Endodermal cell (in vitro differentiated cells): ENCODE measurements at regions not wholly inside any gene's neighbourhood (a gene's known extent, or its start where the extent isn't known, plus 50 kb on each side); places are given as distances from the start of the nearest gene placed in this dataset.

Experiments used
- DNase-seq: peaks from one replicate; pipeline ENCODE4 v3.0.0-alpha.2; 2017
- H3K27ac ChIP-seq: 2 replicates; pipeline ENCODE4 v1.5.1; 2013; ENCODE audit warnings: mild to moderate bottlenecking, low read depth, low read length, moderate library complexity
- H3K27me3 ChIP-seq: 2 replicates; pipeline ENCODE4 v1.6.1; 2013; ENCODE audit warnings: mild to moderate bottlenecking, low read length, moderate library complexity; ENCODE audit not compliant: insufficient read depth, control insufficient read depth, poor library complexity, severe bottlenecking
- H3K36me3 ChIP-seq: 2 replicates; pipeline ENCODE4 v1.7.0; 2013; ENCODE audit warnings: mild to moderate bottlenecking, low read length, moderate library complexity; ENCODE audit not compliant: control insufficient read depth, insufficient read depth
- H3K4me1 ChIP-seq: one replicate; pipeline ENCODE4 v1.7.0; 2013; ENCODE audit warnings: low read length; ENCODE audit not compliant: control insufficient read depth, insufficient read depth
- H3K4me3 ChIP-seq: 2 replicates; pipeline ENCODE4 v1.5.1; 2013; ENCODE audit warnings: mild to moderate bottlenecking, low read length, moderate library complexity
- H3K9ac ChIP-seq: 2 replicates; pipeline ENCODE4 v1.6.1; 2013; ENCODE audit warnings: mild to moderate bottlenecking, low read length, moderate library complexity; ENCODE audit not compliant: poor library complexity, severe bottlenecking; ENCODE audit errors: extremely low read depth
- H3K9me3 ChIP-seq: 2 replicates; pipeline ENCODE4 v1.6.1; 2013; ENCODE audit warnings: mild to moderate bottlenecking, low read length, moderate library complexity; ENCODE audit not compliant: control insufficient read depth
- H3K27ac Mint-ChIP-seq: 2 replicates; pipeline ENCODE4 v1.8.0; 2020; ENCODE audit warnings: mixed read lengths
- H3K27me3 Mint-ChIP-seq: 2 replicates; pipeline ENCODE4 v1.8.0; 2021; ENCODE audit warnings: mild to moderate bottlenecking, mixed read lengths; ENCODE audit not compliant: insufficient read depth
- H3K36me3 Mint-ChIP-seq: 2 replicates; pipeline ENCODE4 v1.8.0; 2020; ENCODE audit warnings: low read depth, mixed read lengths
- H3K4me1 Mint-ChIP-seq: 2 replicates; pipeline ENCODE4 v1.8.0; 2020; ENCODE audit warnings: mixed read lengths
- H3K4me3 Mint-ChIP-seq: 2 replicates; pipeline ENCODE4 v1.8.0; 2020; ENCODE audit warnings: mild to moderate bottlenecking, moderate library complexity, mixed read lengths
- H3K9me3 Mint-ChIP-seq: 2 replicates; pipeline ENCODE4 v1.8.0; 2020; ENCODE audit warnings: mild to moderate bottlenecking, mixed read lengths
- WGBS, 2 experiments: methylation state at CpG; one replicate each; pipeline versions ENCODE4 v1.1.5 to v1.1.7; 2013; ENCODE audit warnings: missing lambda C conversion rate in 2 of 2, mixed read lengths in 1 of 2; ENCODE audit not compliant: insufficient coverage in 1 of 2, insufficient read length in 1 of 2; 5-methylcytosine and 5-hydroxymethylcytosine counted together
- TF ChIP-seq, protein P1 (sequence below): fragments of 200-600 bp; sonication (generic); conservative IDR thresholded peaks from 2 replicates; pipeline ENCODE4 v1.5.0; 2021; ENCODE audit warnings: antibody characterized with exemption, mild to moderate bottlenecking

DNA sequence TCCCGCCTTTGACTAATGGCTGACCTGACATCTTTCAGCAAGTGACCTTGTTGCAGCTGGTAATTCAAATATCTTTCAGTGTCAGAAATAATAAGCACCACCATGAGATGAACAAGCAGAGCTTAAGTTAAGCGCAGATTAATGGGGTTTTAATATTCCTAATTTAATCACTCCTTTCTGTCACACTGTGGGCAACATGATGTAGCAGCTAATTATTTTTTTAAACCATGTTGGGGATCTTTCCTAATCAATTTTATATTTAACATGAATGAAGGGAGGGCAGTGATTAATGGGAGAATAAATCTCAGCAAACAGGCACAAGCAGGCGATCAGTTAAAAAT is 353.6 kb upstream of the TNRC6C start:
- H3K4me3 ChIP-seq: no peak overlapping the region
- no peaks in the 10 kb centered on the region for H3K9me3 Mint-ChIP-seq
- 91 to 97% methylated on average over 3 of the region's 3 CpGs for WGBS, 2 experiments
- peaks cover 4% of the 10 kb centered on the region for H3K27me3 Mint-ChIP-seq
- no peak overlapping the region for H3K27ac ChIP-seq
- H3K9ac ChIP-seq: no peak overlapping the region
- TF ChIP-seq, protein P1, sequence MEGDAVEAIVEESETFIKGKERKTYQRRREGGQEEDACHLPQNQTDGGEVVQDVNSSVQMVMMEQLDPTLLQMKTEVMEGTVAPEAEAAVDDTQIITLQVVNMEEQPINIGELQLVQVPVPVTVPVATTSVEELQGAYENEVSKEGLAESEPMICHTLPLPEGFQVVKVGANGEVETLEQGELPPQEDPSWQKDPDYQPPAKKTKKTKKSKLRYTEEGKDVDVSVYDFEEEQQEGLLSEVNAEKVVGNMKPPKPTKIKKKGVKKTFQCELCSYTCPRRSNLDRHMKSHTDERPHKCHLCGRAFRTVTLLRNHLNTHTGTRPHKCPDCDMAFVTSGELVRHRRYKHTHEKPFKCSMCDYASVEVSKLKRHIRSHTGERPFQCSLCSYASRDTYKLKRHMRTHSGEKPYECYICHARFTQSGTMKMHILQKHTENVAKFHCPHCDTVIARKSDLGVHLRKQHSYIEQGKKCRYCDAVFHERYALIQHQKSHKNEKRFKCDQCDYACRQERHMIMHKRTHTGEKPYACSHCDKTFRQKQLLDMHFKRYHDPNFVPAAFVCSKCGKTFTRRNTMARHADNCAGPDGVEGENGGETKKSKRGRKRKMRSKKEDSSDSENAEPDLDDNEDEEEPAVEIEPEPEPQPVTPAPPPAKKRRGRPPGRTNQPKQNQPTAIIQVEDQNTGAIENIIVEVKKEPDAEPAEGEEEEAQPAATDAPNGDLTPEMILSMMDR: no peak
- no peaks in the 10 kb centered on the region for H3K36me3 Mint-ChIP-seq
- no peak for DNase-seq
- H3K27me3 ChIP-seq: no peaks in the 10 kb centered on the region
- no peak overlapping the region for H3K27ac Mint-ChIP-seq
- H3K36me3 ChIP-seq: no peaks in the 10 kb centered on the region
- H3K9me3 ChIP-seq: no peaks in the 10 kb centered on the region
- H3K4me1 Mint-ChIP-seq: no peaks in the 10 kb centered on the region
- H3K4me3 Mint-ChIP-seq: no peak overlapping the region
- H3K4me1 ChIP-seq: no peaks in the 10 kb centered on the region

DNA sequence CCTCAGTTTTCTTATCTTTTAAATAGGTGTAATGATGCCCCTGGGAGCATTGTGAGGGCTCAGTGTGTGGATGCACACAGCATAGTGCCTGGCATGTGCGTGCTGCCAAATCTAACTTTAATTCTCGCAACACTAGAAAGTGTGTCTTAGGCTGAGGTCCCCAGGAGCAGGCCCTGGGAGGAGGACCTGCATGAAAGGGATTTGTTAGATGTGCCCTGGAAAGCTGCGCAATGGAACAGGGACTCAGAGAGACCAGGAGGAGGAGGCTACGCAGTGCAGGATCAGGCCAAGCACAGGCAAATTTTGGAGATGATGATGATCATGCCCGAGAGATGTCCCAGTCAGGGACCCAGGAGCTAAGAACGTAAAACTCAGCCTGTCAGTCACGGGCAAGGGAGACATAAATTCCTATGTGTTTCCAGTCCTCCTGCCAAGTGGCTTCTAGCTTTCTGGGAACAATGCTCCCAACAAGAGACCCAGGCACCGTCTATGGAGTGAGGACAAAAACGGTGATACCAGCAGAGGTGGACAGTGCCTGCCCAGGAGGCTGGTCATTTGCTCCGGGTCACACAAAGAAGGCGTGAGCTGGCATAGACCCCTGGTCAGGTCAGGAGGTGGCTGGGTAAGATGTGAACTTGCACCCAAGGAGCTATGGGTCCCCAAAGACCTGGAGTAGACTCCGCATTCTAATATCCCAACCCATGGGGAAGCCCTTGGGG is 352.2 kb upstream of the TNRC6C start:
- H3K36me3 Mint-ChIP-seq: no peaks in the 10 kb centered on the region
- H3K27me3 Mint-ChIP-seq: peaks cover 2% of the 10 kb centered on the region
- no peaks in the 10 kb centered on the region for H3K4me1 ChIP-seq
- no peak overlapping the region for H3K4me3 Mint-ChIP-seq
- no peak overlapping the region for H3K9ac ChIP-seq
- no peaks in the 10 kb centered on the region for H3K27me3 ChIP-seq
- no peak for DNase-seq
- no peaks in the 10 kb centered on the region for H3K9me3 ChIP-seq
- no peaks in the 10 kb centered on the region for H3K9me3 Mint-ChIP-seq
- WGBS, 2 experiments: 91% methylated on average over 11 to 12 of the region's 12 CpGs
- no peaks in the 10 kb centered on the region for H3K4me1 Mint-ChIP-seq
- TF ChIP-seq, protein P1: no peak
- H3K27ac Mint-ChIP-seq: no peak overlapping the region
- no peak overlapping the region for H3K27ac ChIP-seq
- no peaks in the 10 kb centered on the region for H3K36me3 ChIP-seq
- no peak overlapping the region for H3K4me3 ChIP-seq

DNA sequence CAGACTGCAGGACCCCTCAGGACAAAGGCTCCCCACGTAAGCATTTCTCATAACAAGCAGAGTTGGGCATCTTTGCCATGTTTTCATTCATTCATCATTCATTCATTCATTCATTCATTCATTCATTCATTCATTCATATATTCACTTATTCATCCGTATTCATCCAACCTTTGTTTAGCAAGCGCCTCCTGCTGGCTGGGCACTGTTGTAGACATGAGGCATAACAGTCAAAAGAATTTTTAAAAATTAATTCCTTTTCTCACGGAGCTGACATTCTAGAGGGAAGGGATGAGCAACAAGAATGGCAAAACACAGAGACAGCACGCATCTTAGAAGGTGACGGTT is 351.7 kb upstream of the TNRC6C start:
- no peaks in the 10 kb centered on the region for H3K9me3 Mint-ChIP-seq
- Histone ChIP-seq H3K9ac (no peak overlapping the region), H3K27ac (no peak overlapping the region), H3K4me1 (no peaks in the 10 kb centered on the region), H3K4me3 (no peak overlapping the region), H3K9me3 (no peaks in the 10 kb centered on the region), H3K36me3 (no peaks in the 10 kb centered on the region), H3K27me3 (no peaks in the 10 kb centered on the region)
- TF ChIP-seq, protein P1: peak; percentile 59
- no peak overlapping the region for H3K4me3 Mint-ChIP-seq
- H3K4me1 Mint-ChIP-seq: no peaks in the 10 kb centered on the region
- WGBS, 2 experiments: 73 to 74% methylated on average over 6 of the region's 6 CpGs
- no peak overlapping the region for H3K27ac Mint-ChIP-seq
- peaks cover 5% of the 10 kb centered on the region for H3K27me3 Mint-ChIP-seq
- H3K36me3 Mint-ChIP-seq: no peaks in the 10 kb centered on the region
- no peak for DNase-seq
